ENCODE measurements at regions not wholly inside any gene's neighbourhood (a gene's known extent, or its start where the extent isn't known, plus 50 kb on each side); places are given as distances from the start of the nearest gene placed in this dataset.
A peak's percentile ranks its signal among the peaks of the same experiment; 100 is the strongest.

GRCh38 chr3:82618594-82618993 is 857.1 kb upstream of the GBE1 start:
- Histone ChIP-seq H3K4me1 (ENCODE audit: insufficient read depth, poor library complexity, severe bottlenecking) (no peaks in the 10 kb centered on the region), H3K4me3 (ENCODE audit: severe bottlenecking) (no peak overlapping the region), H3K27ac (ENCODE audit: poor library complexity, severe bottlenecking) (no peak overlapping the region), H3K27me3 (ENCODE audit: insufficient read depth, poor library complexity, severe bottlenecking) (no peaks in the 10 kb centered on the region), H3K36me3 (ENCODE audit: low read depth) (no peaks in the 10 kb centered on the region), H3K9me3 (ENCODE audit: severe bottlenecking) (no peaks in the 10 kb centered on the region)
- no peak for ATAC-seq (ENCODE audit: low read depth)
- no peak for DNase-seq (ENCODE audit: low spot score)
- no peak for TF ChIP-seq CTCF (IDR thresholded peaks at IDR 0.05; ENCODE audit: poor library complexity, severe bottlenecking)

GRCh38 chr3:82610236-82610635 is 848.8 kb upstream of the GBE1 start:
- H3K27ac ChIP-seq (ENCODE audit: poor library complexity, severe bottlenecking): no peak overlapping the region
- H3K4me1 ChIP-seq (ENCODE audit: insufficient read depth, poor library complexity, severe bottlenecking): no peaks in the 10 kb centered on the region
- no peaks in the 10 kb centered on the region for H3K27me3 ChIP-seq (ENCODE audit: insufficient read depth, poor library complexity, severe bottlenecking)
- no peak for DNase-seq (ENCODE audit: low spot score)
- H3K4me3 ChIP-seq (ENCODE audit: severe bottlenecking): no peak overlapping the region
- H3K9me3 ChIP-seq (ENCODE audit: severe bottlenecking): no peaks in the 10 kb centered on the region
- TF ChIP-seq CTCF (IDR thresholded peaks at IDR 0.05; ENCODE audit: poor library complexity, severe bottlenecking): no peak
- ATAC-seq (ENCODE audit: low read depth): peak; percentile 74
- H3K36me3 ChIP-seq (ENCODE audit: low read depth): no peaks in the 10 kb centered on the region

GRCh38 chr3:82607391-82607790 is 845.9 kb upstream of the GBE1 start:
- no peak overlapping the region for H3K27ac ChIP-seq (ENCODE audit: poor library complexity, severe bottlenecking)
- DNase-seq (ENCODE audit: low spot score): no peak
- TF ChIP-seq CTCF (IDR thresholded peaks at IDR 0.05; ENCODE audit: poor library complexity, severe bottlenecking): no peak

GRCh38 chr3:82596805-82597204 is 835.4 kb upstream of the GBE1 start:
- TF ChIP-seq CTCF (IDR thresholded peaks at IDR 0.05; ENCODE audit: poor library complexity, severe bottlenecking): no peak
- H3K4me1 ChIP-seq (ENCODE audit: insufficient read depth, poor library complexity, severe bottlenecking): no peaks in the 10 kb centered on the region
- no peaks in the 10 kb centered on the region for H3K9me3 ChIP-seq (ENCODE audit: severe bottlenecking)
- no peaks in the 10 kb centered on the region for H3K36me3 ChIP-seq (ENCODE audit: low read depth)
- DNase-seq (ENCODE audit: low spot score) (no peak), ATAC-seq (ENCODE audit: low read depth) (no peak)
- no peaks in the 10 kb centered on the region for H3K27me3 ChIP-seq (ENCODE audit: insufficient read depth, poor library complexity, severe bottlenecking)
- no peak overlapping the region for H3K4me3 ChIP-seq (ENCODE audit: severe bottlenecking)
- H3K27ac ChIP-seq (ENCODE audit: poor library complexity, severe bottlenecking): no peak overlapping the region

More at GRCh38 chr3:82607391-82607790, 845.9 kb upstream of the GBE1 start:
- no peak for ATAC-seq (ENCODE audit: low read depth)
- Histone ChIP-seq H3K9me3 (ENCODE audit: severe bottlenecking) (no peaks in the 10 kb centered on the region), H3K36me3 (ENCODE audit: low read depth) (no peaks in the 10 kb centered on the region), H3K4me3 (ENCODE audit: severe bottlenecking) (no peak overlapping the region), H3K4me1 (ENCODE audit: insufficient read depth, poor library complexity, severe bottlenecking) (no peaks in the 10 kb centered on the region), H3K27me3 (ENCODE audit: insufficient read depth, poor library complexity, severe bottlenecking) (no peaks in the 10 kb centered on the region)

GRCh38 chr3:82595530-82595929 is 834.1 kb upstream of the GBE1 start:
- ATAC-seq (ENCODE audit: low read depth): no peak

More at GRCh38 chr3:82595530-82595929, 834.1 kb upstream of the GBE1 start:
- Histone ChIP-seq H3K9me3 (ENCODE audit: severe bottlenecking) (no peaks in the 10 kb centered on the region), H3K4me3 (ENCODE audit: severe bottlenecking) (no peak overlapping the region), H3K4me1 (ENCODE audit: insufficient read depth, poor library complexity, severe bottlenecking) (no peaks in the 10 kb centered on the region), H3K36me3 (ENCODE audit: low read depth) (no peaks in the 10 kb centered on the region), H3K27ac (ENCODE audit: poor library complexity, severe bottlenecking) (no peak overlapping the region), H3K27me3 (ENCODE audit: insufficient read depth, poor library complexity, severe bottlenecking) (no peaks in the 10 kb centered on the region)
- no peak for DNase-seq (ENCODE audit: low spot score)
- TF ChIP-seq CTCF (IDR thresholded peaks at IDR 0.05; ENCODE audit: poor library complexity, severe bottlenecking): no peak
